Endodermal cell (in vitro differentiated cells): ENCODE measurements at regions not wholly inside any gene's neighbourhood (a gene's known extent, or its start where the extent isn't known, plus 50 kb on each side); places are given as distances from the start of the nearest gene placed in this dataset.

Source experiments
- DNase-seq: peaks from one replicate; pipeline ENCODE4 v3.0.0-alpha.2; 2017
- H3K27ac ChIP-seq: 2 replicates; pipeline ENCODE4 v1.5.1; 2013; ENCODE audit warnings: mild to moderate bottlenecking, low read depth, low read length, moderate library complexity
- H3K27me3 ChIP-seq: 2 replicates; pipeline ENCODE4 v1.6.1; 2013; ENCODE audit warnings: mild to moderate bottlenecking, low read length, moderate library complexity; ENCODE audit not compliant: insufficient read depth, control insufficient read depth, poor library complexity, severe bottlenecking
- H3K36me3 ChIP-seq: 2 replicates; pipeline ENCODE4 v1.7.0; 2013; ENCODE audit warnings: mild to moderate bottlenecking, low read length, moderate library complexity; ENCODE audit not compliant: control insufficient read depth, insufficient read depth
- H3K4me1 ChIP-seq: one replicate; pipeline ENCODE4 v1.7.0; 2013; ENCODE audit warnings: low read length; ENCODE audit not compliant: control insufficient read depth, insufficient read depth
- H3K4me3 ChIP-seq: 2 replicates; pipeline ENCODE4 v1.5.1; 2013; ENCODE audit warnings: mild to moderate bottlenecking, low read length, moderate library complexity
- H3K9ac ChIP-seq: 2 replicates; pipeline ENCODE4 v1.6.1; 2013; ENCODE audit warnings: mild to moderate bottlenecking, low read length, moderate library complexity; ENCODE audit not compliant: poor library complexity, severe bottlenecking; ENCODE audit errors: extremely low read depth
- H3K9me3 ChIP-seq: 2 replicates; pipeline ENCODE4 v1.6.1; 2013; ENCODE audit warnings: mild to moderate bottlenecking, low read length, moderate library complexity; ENCODE audit not compliant: control insufficient read depth
- H3K27ac Mint-ChIP-seq: 2 replicates; pipeline ENCODE4 v1.8.0; 2020; ENCODE audit warnings: mixed read lengths
- H3K27me3 Mint-ChIP-seq: 2 replicates; pipeline ENCODE4 v1.8.0; 2021; ENCODE audit warnings: mild to moderate bottlenecking, mixed read lengths; ENCODE audit not compliant: insufficient read depth
- H3K36me3 Mint-ChIP-seq: 2 replicates; pipeline ENCODE4 v1.8.0; 2020; ENCODE audit warnings: low read depth, mixed read lengths
- H3K4me1 Mint-ChIP-seq: 2 replicates; pipeline ENCODE4 v1.8.0; 2020; ENCODE audit warnings: mixed read lengths
- H3K4me3 Mint-ChIP-seq: 2 replicates; pipeline ENCODE4 v1.8.0; 2020; ENCODE audit warnings: mild to moderate bottlenecking, moderate library complexity, mixed read lengths
- H3K9me3 Mint-ChIP-seq: 2 replicates; pipeline ENCODE4 v1.8.0; 2020; ENCODE audit warnings: mild to moderate bottlenecking, mixed read lengths
- WGBS, 2 experiments: methylation state at CpG; one replicate each; pipeline versions ENCODE4 v1.1.5 to v1.1.7; 2013; ENCODE audit warnings: missing lambda C conversion rate in 2 of 2, mixed read lengths in 1 of 2; ENCODE audit not compliant: insufficient coverage in 1 of 2, insufficient read length in 1 of 2; 5-methylcytosine and 5-hydroxymethylcytosine counted together
- TF ChIP-seq, protein P1 (sequence below): fragments of 200-600 bp; sonication (generic); conservative IDR thresholded peaks from 2 replicates; pipeline ENCODE4 v1.5.0; 2021; ENCODE audit warnings: antibody characterized with exemption, mild to moderate bottlenecking

DNA sequence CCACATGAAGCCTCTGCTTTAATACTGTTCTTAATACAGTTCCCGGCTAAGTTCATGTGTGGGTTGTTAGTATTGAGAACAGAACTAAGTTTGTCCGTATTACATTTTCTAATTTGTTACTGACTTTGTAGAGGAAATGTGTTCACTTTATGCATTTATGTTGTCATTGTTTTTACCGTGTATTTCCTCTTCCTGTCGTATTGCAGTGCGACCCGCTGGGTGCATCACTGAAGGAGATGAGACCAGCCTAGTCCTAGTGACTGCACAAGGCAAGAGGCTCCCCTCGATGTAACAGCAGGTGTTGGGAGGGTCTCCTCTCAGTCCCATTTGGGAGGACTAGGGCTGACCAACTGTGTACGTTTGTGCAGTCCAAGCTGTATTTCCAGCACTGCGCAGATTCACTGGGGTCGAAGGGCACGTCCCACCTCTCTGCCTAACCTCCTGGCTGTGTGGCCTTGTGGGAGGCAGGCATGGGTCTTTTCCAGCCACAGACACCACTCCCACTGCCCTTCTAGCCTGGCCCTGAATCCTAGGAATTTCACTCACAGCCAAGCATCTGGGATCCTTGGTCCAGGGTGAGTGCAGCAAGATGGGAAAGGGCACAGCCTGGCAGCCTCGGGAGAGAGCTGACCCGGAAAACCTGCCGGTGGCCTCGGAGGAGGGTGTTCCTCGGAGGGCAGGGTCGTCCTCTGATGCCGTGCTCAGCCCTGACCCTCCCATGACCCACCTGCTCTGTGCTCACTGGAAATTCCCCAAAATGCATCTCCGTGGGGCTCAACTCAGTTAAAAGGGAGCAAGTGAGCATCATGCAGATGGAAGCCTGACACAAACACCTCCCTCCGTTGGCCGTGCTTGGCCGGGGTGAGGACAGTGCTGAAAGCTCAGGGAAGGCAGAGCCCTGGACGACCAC is 63.9 kb upstream of the FAM20C start:
- WGBS, 2 experiments: 90 to 91% methylated on average over 15 to 23 of the region's 23 CpGs
- H3K36me3 Mint-ChIP-seq: no peaks in the 10 kb centered on the region
- H3K27ac Mint-ChIP-seq: no peak overlapping the region
- H3K27me3 Mint-ChIP-seq: peaks cover 2% of the 10 kb centered on the region
- no peaks in the 10 kb centered on the region for H3K9me3 Mint-ChIP-seq
- no peaks in the 10 kb centered on the region for H3K27me3 ChIP-seq
- H3K9ac ChIP-seq: no peak overlapping the region
- TF ChIP-seq, protein P1, sequence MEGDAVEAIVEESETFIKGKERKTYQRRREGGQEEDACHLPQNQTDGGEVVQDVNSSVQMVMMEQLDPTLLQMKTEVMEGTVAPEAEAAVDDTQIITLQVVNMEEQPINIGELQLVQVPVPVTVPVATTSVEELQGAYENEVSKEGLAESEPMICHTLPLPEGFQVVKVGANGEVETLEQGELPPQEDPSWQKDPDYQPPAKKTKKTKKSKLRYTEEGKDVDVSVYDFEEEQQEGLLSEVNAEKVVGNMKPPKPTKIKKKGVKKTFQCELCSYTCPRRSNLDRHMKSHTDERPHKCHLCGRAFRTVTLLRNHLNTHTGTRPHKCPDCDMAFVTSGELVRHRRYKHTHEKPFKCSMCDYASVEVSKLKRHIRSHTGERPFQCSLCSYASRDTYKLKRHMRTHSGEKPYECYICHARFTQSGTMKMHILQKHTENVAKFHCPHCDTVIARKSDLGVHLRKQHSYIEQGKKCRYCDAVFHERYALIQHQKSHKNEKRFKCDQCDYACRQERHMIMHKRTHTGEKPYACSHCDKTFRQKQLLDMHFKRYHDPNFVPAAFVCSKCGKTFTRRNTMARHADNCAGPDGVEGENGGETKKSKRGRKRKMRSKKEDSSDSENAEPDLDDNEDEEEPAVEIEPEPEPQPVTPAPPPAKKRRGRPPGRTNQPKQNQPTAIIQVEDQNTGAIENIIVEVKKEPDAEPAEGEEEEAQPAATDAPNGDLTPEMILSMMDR: no peak
- DNase-seq: peak; percentile 31
- no peak overlapping the region for H3K4me3 Mint-ChIP-seq
- H3K4me1 ChIP-seq: no peaks in the 10 kb centered on the region
- no peaks in the 10 kb centered on the region for H3K36me3 ChIP-seq
- H3K4me1 Mint-ChIP-seq: no peaks in the 10 kb centered on the region
- no peak overlapping the region for H3K27ac ChIP-seq
- H3K9me3 ChIP-seq: no peaks in the 10 kb centered on the region
- H3K4me3 ChIP-seq: no peak overlapping the region

DNA sequence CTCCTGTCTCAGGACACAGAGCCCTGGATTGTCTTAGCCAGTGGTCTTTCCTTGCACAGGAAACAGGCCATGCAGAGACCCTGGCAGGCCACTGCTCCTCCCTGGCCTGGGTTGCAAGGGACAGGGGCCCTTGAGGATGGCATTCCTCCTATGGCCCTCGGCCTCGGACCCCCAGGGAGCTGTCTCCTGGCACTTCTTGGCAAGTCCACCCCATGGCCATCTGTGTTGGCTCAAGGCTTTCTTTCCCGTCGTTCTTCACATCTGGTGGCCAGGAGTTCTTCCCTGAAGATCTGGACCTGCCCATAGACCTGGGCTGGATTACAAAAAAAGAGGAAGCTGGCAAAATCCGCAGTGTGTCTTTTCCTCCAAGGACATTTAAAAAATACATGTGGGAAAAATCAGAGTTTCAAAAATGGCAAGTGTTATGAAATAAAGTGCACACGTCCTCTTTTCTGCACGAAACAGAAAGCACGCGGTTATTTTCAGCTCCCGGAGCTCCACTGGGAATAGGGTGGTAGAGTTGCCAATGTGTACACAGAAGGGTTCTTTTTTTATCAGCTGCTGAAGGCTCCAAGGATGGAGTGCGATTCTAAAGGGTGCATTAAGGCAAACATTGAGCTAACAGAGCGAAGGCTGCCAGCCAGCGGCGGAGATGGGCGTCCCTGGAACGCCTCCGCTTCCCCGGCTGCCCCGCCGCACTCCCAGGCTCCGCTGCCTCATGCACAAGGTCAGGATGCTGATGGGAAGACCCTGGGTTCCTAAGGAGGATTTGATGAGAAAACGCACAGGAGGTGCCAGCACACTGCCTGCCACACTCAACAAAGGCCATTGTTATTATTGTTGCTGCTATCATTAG is 62.8 kb upstream of the FAM20C start:
- 93 to 94% methylated on average over 19 to 22 of the region's 22 CpGs for WGBS, 2 experiments
- TF ChIP-seq, protein P1: no peak
- Mint-ChIP-seq H3K4me1 (no peaks in the 10 kb centered on the region), H3K4me3 (no peak overlapping the region), H3K27ac (no peak overlapping the region), H3K9me3 (no peaks in the 10 kb centered on the region), H3K27me3 (peaks cover 2% of the 10 kb centered on the region), H3K36me3 (no peaks in the 10 kb centered on the region)
- H3K27me3 ChIP-seq: no peaks in the 10 kb centered on the region
- no peak overlapping the region for H3K27ac ChIP-seq
- H3K36me3 ChIP-seq: no peaks in the 10 kb centered on the region
- H3K4me1 ChIP-seq: no peaks in the 10 kb centered on the region
- no peak overlapping the region for H3K4me3 ChIP-seq
- DNase-seq: peak; percentile 18
- H3K9ac ChIP-seq: no peak overlapping the region
- H3K9me3 ChIP-seq: no peaks in the 10 kb centered on the region

DNA sequence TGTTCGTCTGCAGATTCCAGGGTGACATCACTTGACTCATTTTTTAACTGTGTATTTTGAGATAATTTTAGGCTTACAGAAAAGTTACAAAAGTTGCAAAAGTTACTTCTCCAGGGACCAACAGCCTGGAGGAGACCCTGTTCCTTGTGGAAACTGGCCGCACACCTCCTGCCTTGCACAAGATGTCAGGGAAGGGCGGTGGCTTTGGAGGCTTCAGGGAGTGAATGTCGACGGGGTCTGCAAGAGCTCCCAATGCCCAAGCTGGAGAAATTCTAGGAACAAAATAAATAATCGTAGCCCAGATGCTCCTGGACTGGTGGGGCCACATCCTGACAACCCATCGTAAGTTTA is 62.2 kb upstream of the FAM20C start:
- H3K9ac ChIP-seq: no peak overlapping the region
- Mint-ChIP-seq H3K4me1 (no peaks in the 10 kb centered on the region), H3K27ac (no peak overlapping the region), H3K9me3 (no peaks in the 10 kb centered on the region), H3K36me3 (no peaks in the 10 kb centered on the region), H3K27me3 (peaks cover 2% of the 10 kb centered on the region), H3K4me3 (no peak overlapping the region)
- H3K36me3 ChIP-seq: no peaks in the 10 kb centered on the region
- no peaks in the 10 kb centered on the region for H3K9me3 ChIP-seq
- WGBS, 2 experiments: 90 to 95% methylated on average over 6 to 7 of the region's 7 CpGs
- TF ChIP-seq, protein P1: no peak
- H3K27me3 ChIP-seq: no peaks in the 10 kb centered on the region
- H3K4me1 ChIP-seq: no peaks in the 10 kb centered on the region
- peak; percentile 14 for DNase-seq
- H3K4me3 ChIP-seq: no peak overlapping the region
- H3K27ac ChIP-seq: no peak overlapping the region
